ENCODE measurements at regions not wholly inside any gene's neighbourhood (a gene's known extent, or its start where the extent isn't known, plus 50 kb on each side); places are given as distances from the start of the nearest gene placed in this dataset.

DNA sequence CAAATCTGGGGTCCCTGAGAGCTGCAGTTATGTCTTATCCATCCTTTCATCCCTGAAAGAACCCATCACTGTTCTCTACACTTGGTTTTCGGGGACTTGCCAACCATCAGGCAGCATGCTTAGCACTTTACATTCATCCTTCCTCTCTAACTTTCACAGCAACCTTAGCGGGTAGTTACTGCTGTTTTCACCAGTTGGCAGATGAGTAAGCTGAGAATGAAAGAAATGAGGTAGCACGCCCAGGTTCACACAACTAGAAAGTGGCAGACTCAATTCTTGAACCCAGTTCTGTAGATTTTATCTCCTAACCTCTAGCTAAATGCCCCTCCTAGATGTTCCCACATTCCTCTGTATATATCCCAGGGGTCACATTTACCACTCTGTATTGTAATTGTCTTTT, 342.0 kb upstream of the WWC1 start:
- TF ChIP-seq, protein P1, sequence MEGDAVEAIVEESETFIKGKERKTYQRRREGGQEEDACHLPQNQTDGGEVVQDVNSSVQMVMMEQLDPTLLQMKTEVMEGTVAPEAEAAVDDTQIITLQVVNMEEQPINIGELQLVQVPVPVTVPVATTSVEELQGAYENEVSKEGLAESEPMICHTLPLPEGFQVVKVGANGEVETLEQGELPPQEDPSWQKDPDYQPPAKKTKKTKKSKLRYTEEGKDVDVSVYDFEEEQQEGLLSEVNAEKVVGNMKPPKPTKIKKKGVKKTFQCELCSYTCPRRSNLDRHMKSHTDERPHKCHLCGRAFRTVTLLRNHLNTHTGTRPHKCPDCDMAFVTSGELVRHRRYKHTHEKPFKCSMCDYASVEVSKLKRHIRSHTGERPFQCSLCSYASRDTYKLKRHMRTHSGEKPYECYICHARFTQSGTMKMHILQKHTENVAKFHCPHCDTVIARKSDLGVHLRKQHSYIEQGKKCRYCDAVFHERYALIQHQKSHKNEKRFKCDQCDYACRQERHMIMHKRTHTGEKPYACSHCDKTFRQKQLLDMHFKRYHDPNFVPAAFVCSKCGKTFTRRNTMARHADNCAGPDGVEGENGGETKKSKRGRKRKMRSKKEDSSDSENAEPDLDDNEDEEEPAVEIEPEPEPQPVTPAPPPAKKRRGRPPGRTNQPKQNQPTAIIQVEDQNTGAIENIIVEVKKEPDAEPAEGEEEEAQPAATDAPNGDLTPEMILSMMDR (IDR thresholded peaks at IDR 0.05; ENCODE audit: insufficient read depth, low read length, poor library complexity, severe bottlenecking): no peak
- no peak for TF ChIP-seq EZH2phosphoT487 (conservative IDR thresholded peaks at IDR 0.05; ENCODE audit: low read length)

Data from SU-DHL-6 (cell line).